Stimulated activated CD8-positive, alpha-beta memory T cell treated with anti-CD3 and anti-CD28 coated beads, Interleukin-7, amount 100 ng/mL, for 1 hour (primary cell): ENCODE measurements at regions not wholly inside any gene's neighbourhood (a gene's known extent, or its start where the extent isn't known, plus 50 kb on each side); places are given as distances from the start of the nearest gene placed in this dataset.

Source experiments
- DNase-seq, 2 donors: peaks; one replicate each; pipeline ENCODE4 v3.0.0-alpha.2; 2020; ENCODE audit warnings: low read depth in 2 of 2

DNA sequence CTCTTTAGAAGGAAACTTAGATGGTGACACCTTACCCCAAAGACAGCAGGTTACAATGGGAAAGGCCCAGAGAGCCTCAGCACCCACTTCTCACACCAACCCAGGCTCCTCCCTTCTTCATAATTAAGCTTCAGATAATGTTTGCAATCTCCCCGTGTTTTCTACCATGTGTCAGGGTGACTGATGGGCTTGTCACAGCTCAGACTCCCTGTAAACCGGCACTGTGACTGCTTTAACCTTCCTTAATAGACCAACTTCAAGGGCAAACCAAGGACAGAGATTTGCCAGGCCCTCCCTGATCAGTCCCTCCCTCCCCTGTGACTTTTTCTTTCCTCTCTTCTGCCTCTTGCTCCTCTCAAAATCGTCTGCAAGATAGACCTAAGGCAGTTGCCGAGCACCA, 760.6 kb upstream of the EEF2KMT start:
- no peak for DNase-seq

GRCh38 chr16:5854027-5854426, 756.4 kb upstream of the EEF2KMT start:
- no peak for DNase-seq

DNA sequence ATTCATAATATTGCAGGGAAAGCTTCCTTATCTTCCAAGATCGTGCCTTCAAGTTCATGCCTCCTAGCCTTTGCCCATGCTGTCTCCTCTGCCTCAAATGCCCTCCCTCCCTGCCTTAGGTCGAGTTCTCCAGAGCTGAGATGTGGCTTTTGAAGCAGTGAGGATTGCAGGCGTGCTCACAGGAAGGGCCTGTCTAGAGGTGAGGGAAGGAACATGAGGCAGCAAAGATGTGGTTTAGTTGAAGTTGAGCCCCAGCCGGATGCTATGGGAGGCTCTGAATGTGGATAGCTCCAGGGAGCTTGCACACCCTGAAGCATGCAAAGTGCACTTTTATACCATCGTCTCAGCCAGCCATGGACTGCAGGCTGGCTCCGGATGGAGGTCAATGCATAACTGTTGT, 754.6 kb upstream of the EEF2KMT start:
- DNase-seq: no peak

- no peak for DNase-seq
Observed at GRCh38 chr16:5851393-5851982, 753.9 kb upstream of the EEF2KMT start.

- no peak for DNase-seq
Observed at GRCh38 chr16:5850632-5851392, 753.2 kb upstream of the EEF2KMT start.

DNA sequence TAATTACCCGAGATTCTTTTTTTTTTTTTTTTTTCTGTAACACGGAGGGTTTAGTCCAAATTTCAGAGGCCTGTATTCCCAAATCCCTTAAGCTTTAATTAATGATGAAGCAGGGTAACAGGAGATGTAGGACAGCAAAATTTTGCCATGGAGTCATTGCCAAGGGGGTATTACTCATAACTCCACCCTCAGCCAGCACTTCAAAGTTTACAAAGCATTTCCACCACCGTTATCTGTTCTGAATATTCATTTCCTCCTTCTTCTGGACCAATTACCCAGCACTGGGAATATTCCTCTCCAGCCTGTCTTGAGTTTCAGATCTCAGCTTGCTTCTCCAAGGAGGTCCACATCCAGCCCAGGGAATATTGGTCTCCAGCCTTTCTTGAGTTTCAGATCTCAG, 747.5 kb upstream of the EEF2KMT start:
- DNase-seq: no peak

GRCh38 chr16:5841974-5842373, 744.4 kb upstream of the EEF2KMT start:
- no peak for DNase-seq

GRCh38 chr16:5838725-5839124, 741.1 kb upstream of the EEF2KMT start:
- no peak for DNase-seq

DNA sequence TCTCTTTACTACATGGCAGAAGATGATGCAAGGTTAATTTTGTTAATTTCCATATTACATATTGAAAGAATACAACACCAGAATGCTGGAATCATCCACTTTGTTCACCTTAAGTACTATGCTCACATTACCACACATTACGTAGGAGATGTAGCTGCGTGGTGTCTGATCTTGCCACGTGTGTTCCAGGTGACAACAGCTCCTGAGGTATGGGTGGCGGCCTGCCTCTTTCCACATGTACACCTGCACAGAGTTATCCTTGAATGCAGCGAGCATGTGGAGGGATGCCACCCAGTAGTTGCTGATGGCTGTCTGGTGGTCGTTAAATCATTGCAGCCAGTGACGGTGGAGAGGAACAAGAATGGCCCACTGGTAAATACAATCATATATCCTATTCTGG, 740.5 kb upstream of the EEF2KMT start:
- DNase-seq: no peak

GRCh38 chr16:5837007-5837670, 739.5 kb upstream of the EEF2KMT start:
- no peak for DNase-seq

DNA sequence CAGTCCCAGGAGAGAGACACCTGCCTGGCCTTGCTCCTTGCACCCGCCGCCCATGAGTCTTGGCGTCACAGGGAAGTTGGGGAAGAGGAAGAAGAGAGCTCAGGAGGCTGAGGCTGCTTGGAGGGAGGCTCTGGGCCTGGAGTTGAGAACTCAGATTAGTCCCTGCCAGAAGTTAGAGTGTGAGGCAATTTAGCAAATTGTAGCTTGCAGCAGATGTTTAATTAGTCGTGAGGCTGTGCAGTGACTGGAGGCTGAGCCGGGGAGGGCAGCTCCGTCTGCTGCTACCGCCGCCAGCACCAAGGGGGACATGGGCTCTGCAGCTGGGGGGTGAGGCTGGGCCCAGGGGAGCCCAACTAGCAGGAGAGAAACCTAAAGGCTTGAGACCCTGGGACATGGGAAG, 738.3 kb upstream of the EEF2KMT start:
- DNase-seq: no peak

GRCh38 chr16:5826332-5826731, 728.7 kb upstream of the EEF2KMT start:
- no peak for DNase-seq

DNA sequence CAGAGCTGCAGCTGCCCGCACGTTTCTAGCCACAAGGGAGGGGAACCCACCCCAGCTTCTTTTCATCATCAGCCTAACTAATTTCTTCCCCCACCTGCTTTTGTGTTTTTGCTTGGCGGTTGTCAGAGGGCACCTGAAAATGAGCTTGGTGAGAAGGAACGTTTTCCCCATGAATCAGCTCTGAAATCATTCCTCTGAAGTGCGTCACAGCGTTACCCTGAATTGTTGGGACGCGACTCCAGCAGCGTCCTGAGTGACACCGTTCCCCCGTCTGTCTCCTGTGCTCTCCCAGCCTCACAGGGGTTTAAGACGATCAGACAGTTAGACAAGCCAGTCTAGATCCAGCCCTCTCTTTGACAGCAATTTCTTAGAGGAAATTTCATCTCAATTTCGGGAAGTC, 722.9 kb upstream of the EEF2KMT start:
- no peak for DNase-seq

DNA sequence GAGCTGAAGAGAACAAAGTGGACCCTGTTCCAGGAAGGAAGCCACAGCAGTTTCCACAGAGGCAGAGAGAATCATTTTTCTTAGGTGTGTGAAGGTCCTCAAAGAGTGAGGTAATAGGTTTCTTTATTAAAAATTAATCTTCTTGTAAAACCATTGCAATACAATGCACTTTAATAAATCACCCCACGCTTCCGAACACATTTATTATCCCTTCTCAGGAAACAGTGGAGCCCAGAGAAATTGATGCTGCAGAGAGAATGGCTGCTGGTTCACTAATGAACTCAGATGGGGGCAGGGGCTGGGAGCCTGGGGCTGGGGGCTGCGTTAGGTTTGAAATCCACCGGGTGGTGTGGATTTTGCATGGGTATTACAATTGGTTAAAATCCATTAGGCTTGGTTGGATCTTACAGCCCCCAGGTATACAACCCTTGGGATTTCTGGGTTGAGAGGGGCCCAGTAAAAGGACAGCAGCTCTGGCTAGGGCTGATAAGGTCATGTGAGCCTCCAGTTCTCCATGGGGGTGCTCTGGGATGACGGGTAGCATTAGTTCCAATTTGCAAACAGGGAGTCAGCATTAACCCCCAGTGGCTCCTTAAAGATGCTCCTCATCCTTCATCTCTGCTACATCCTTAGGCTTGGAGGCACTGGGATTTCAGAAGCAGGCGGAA, 718.1 kb upstream of the EEF2KMT start:
- DNase-seq: no peak

DNA sequence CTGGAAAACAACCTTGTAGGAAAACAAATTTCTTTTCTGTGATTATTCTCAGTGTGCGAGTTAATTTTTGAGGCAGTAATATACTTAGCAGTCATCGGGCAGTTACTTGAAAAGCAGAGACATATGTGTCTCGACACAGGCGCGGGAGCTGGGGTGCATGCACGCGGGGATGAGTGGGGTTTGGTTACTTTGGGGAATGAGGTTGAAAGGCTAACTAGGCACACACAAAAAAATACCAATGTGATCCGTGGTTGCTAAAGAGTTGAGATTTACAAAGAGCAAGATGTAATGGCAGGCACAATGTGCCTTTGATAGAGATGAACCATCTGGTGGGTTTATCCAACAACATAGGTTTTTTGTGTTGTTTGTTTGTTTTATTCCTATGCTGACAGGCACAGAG, 703.8 kb upstream of the EEF2KMT start:
- DNase-seq: no peak

- no peak for DNase-seq
Observed at GRCh38 chr16:5793556-5793955, 696.0 kb upstream of the EEF2KMT start.

DNA sequence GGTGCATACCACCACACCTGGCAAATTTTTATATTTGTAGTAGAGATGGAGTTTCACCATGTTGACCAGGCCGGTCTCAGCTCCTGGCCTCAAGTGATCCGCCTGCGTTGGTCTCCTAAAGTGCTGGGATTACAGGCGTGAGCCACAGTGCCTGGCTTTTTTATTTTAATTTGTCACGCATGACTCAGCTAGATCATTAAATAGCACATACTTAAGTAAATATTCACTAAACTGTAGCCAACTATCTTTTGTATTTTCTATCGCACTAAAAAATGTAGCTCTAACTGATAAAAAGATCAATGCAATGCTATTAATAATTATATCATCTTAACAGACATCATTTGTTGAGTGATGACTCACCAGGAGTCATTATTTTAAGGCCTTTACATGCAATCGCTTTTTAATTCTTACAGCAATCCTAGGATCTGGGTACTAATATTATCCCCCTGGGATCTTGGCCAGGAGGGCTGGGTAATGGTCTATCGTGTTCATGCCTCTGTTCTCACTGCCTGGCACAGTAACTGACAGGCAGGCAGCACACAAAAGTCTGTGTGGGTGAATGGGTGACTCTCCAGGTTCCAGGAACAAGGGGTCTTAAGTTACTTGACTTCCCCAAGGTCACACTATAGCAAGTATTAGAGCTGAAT, 693.5 kb upstream of the EEF2KMT start:
- no peak for DNase-seq

DNA sequence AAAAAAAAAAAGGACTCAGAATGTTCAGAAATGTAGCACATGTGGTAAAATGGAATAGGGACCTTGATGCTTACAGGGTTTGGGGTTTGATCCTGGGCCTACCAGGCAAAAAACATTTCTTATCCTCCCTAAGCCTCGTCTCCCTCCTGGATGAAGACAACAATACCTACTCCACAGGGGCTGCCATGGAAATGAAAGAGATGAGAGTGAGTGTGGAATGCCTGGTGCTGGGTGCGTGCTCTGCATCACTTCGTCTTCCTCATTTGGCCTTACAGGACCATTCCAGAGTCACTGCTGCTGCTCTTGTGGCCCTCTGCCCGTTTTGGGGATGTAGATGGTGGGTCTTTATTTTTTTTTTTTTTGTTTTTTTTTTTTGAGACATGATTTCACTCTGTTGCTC, 692.9 kb upstream of the EEF2KMT start:
- no peak for DNase-seq

DNA sequence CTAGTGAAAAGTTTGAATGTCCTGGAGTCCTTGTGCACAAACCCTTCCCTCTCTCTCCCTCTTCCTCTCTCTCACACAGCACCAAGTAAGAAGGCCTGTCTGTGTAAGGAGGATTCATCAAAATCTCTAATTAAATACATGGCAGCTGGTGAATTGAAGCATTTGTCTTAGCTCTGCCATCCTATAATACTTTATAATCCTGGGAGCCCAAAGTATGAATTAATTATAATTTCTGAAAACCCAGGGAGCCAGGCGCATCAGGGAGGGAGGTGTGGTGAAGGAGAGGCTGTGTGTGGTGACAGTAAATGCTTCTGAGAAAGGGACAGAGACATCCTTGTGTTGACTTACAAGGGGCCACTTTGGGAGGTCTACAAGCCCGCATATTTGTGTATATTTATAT, 691.4 kb upstream of the EEF2KMT start:
- no peak for DNase-seq

DNA sequence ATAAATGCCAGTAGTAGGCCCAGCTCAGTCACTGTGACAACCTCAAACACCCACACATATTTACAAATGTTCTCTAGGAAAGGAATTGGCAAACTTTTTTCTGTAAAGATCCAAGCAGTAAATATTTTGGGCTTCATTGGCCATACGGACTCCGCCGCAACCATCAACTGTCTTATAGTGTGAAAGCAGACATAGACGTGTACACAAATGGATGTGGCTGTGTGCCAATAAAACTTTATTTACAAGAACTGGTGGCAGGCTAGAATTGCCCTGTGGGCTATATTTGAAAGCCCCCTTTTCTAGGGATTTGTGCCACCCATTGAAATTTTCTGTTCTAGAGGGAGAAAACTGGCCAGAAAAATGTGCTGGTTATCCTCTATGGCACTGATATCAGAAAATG, 683.8 kb upstream of the EEF2KMT start:
- no peak for DNase-seq

GRCh38 chr16:5776876-5777275, 679.3 kb upstream of the EEF2KMT start:
- DNase-seq: no peak

- DNase-seq: no peak
Observed at GRCh38 chr16:5775916-5776315, 678.3 kb upstream of the EEF2KMT start.
